BE2C (cell line): ENCODE measurements at regions not wholly inside any gene's neighbourhood (a gene's known extent, or its start where the extent isn't known, plus 50 kb on each side); places are given as distances from the start of the nearest gene placed in this dataset.

Experiments used
- DNase-seq: peaks from one replicate; pipeline ENCODE4 v3.0.0-alpha.2; 2020
- H3K27me3 ChIP-seq: fragments of 250-450 bp; sonication (Bioruptor Pico); 2 replicates; pipeline ENCODE4 v1.5.1; 2020; ENCODE audit warnings: mild to moderate bottlenecking
- H3K36me3 ChIP-seq: fragments of 250-450 bp; sonication (Bioruptor Pico); 2 replicates; pipeline ENCODE4 v1.5.1; 2020; ENCODE audit warnings: mild to moderate bottlenecking
- H3K4me1 ChIP-seq: fragments of 250-450 bp; sonication (Bioruptor Pico); 2 replicates; pipeline ENCODE4 v1.5.1; 2020
- H3K4me3 ChIP-seq: 2 replicates; pipeline ENCODE4 v1.5.1; 2011; ENCODE audit warnings: low read depth, low read length
- H3K9me3 ChIP-seq: fragments of 250-450 bp; sonication (Bioruptor Pico); 2 replicates; pipeline ENCODE4 v1.5.1; 2020
- CTCF ChIP-seq: IDR thresholded peaks from 2 replicates; pipeline ENCODE4 v1.5.1; 2012; ENCODE audit warnings: mild to moderate bottlenecking, low read depth, low read length

GRCh38 chr12:24750263-24750662 is 198.6 kb downstream of the BCAT1 start:
- Histone ChIP-seq H3K9me3 (no peaks in the 10 kb centered on the region), H3K27me3 (peaks cover 4% of the 10 kb centered on the region; the same call in 1 of the 2 replicates), H3K36me3 (no peaks in the 10 kb centered on the region), H3K4me3 (no peak overlapping the region), H3K4me1 (no peaks in the 10 kb centered on the region)
- no peak for TF ChIP-seq CTCF
- no peak for DNase-seq

GRCh38 chr12:24749171-24749570 is 199.7 kb downstream of the BCAT1 start:
- DNase-seq, result no peak
- Histone ChIP-seq H3K9me3 (no peaks in the 10 kb centered on the region), H3K4me3 (no peak overlapping the region), H3K27me3 (peaks cover 4% of the 10 kb centered on the region; the same call in 1 of the 2 replicates), H3K4me1 (no peaks in the 10 kb centered on the region), H3K36me3 (no peaks in the 10 kb centered on the region)
- TF ChIP-seq CTCF, result no peak

GRCh38 chr12:24748326-24748725 is 200.6 kb downstream of the BCAT1 start:
- no peak overlapping the region for H3K4me3 ChIP-seq

GRCh38 chr12:24746864-24747263 is 202.0 kb downstream of the BCAT1 start:
- TF ChIP-seq CTCF, result no peak
- Histone ChIP-seq H3K36me3 (no peaks in the 10 kb centered on the region), H3K27me3 (no peaks in the 10 kb centered on the region), H3K4me3 (no peak overlapping the region), H3K9me3 (no peaks in the 10 kb centered on the region), H3K4me1 (no peaks in the 10 kb centered on the region)
- DNase-seq, result no peak

More at GRCh38 chr12:24748326-24748725, 200.6 kb downstream of the BCAT1 start:
- Histone ChIP-seq H3K9me3 (no peaks in the 10 kb centered on the region), H3K36me3 (no peaks in the 10 kb centered on the region), H3K27me3 (peaks cover 4% of the 10 kb centered on the region; the same call in 1 of the 2 replicates), H3K4me1 (no peaks in the 10 kb centered on the region)
- DNase-seq, result no peak
- TF ChIP-seq CTCF, result no peak

GRCh38 chr12:24746006-24746671 is 202.8 kb downstream of the BCAT1 start:
- no peak for TF ChIP-seq CTCF
- H3K9me3 ChIP-seq, result no peaks in the 10 kb centered on the region

GRCh38 chr12:24743941-24744793 is 204.7 kb downstream of the BCAT1 start:
- Histone ChIP-seq H3K4me1 (no peaks in the 10 kb centered on the region), H3K4me3 (no peak overlapping the region), H3K27me3 (no peaks in the 10 kb centered on the region), H3K36me3 (no peaks in the 10 kb centered on the region), H3K9me3 (no peaks in the 10 kb centered on the region)
- DNase-seq, result no peak
- no peak for TF ChIP-seq CTCF

More at GRCh38 chr12:24746006-24746671, 202.8 kb downstream of the BCAT1 start:
- DNase-seq, result no peak
- no peaks in the 10 kb centered on the region for H3K4me1 ChIP-seq
- no peaks in the 10 kb centered on the region for H3K27me3 ChIP-seq
- no peaks in the 10 kb centered on the region for H3K36me3 ChIP-seq
- no peak overlapping the region for H3K4me3 ChIP-seq
